UCSD-AML1 (cell line): ENCODE measurements at regions not wholly inside any gene's neighbourhood (a gene's known extent, or its start where the extent isn't known, plus 50 kb on each side); places are given as distances from the start of the nearest gene placed in this dataset.
"Not testable (repeated sequence)": the region's sequence is repeated elsewhere in the genome, so short reads cannot be mapped to it uniquely, and the experiment has no call there.

ENCODE experiments used
- DNase-seq: peaks from one replicate; lab custom pipeline; 2025; ENCODE audit not compliant: unreplicated experiment; lab: John Stamatoyannopoulos, UW

DNA sequence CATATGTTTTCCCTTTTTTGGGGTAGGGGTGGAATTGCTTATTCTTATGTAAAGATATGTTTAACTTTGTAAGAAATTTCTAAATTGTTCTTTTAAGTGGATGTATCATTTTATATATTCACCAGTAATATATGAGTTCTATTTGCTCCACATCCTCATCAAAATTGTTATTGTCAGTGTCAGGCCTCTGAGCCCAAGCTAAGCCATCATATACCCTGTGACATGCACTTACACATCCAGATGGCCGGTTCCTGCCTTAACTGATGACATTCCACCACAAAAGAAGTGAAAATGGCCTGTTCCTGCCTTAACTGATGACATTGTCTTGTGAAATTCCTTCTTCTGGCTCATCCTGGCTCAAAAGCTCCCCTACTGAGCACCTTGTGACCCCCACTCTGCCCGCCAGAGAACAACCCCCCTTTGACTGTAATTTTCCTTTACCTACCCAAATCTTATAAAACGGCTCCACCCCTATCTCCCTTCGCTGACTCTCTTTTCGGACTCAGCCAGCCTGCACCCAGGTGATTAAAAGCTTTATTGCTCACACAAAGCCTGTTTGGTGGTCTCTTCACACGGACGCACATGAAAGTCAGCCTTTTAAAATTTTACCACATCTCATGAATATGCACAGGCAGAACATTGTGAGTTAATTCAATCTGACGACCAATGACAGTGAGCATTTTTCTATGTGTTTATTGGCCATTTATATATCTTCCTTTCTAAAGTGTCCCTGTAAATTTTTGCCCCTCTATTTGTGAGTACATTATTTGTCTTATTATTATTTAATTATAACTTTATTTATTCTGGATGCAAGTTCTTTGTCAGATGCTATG, 176.8 kb downstream of the CDC14C start:
- not testable (repeated sequence) for DNase-seq

DNA sequence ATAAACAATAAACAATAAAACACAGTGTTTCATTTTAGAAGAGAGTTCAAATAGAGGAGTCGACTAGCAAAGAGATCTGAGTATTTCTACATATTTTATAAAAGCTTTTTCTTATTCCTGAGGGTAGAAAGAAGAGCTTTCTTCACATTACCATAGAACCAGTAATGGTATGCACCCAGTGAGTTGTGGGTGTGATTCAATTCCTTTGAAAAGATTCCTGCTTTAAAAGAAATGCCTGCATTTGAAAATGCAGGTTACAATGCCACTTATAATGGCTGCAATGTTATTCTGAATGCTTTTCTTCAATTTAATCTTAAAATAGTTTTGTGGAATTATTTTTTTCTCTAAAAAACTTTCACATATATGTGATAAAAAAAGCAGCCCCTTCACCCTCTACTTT, 178.1 kb downstream of the CDC14C start:
- no peak for DNase-seq

DNA sequence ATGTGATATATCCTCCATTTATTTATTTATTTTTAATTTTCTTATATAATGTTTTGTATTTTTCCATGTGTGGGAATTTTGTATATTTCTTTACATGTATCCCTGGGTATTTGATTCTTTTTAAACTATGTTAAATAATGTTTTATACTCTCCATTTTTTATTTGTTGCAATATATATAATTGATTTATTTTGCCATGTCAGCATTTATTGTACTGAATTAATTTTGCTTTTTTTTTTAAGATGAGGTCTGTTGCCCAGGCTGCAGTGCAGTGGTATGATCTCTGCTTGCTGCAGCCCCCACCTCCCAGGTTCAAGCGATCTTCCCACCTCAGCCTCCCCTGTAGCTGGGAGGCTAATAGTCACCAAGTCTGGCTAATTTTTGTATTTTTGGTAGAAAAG, 187.4 kb downstream of the CDC14C start:
- DNase-seq = no peak

DNA sequence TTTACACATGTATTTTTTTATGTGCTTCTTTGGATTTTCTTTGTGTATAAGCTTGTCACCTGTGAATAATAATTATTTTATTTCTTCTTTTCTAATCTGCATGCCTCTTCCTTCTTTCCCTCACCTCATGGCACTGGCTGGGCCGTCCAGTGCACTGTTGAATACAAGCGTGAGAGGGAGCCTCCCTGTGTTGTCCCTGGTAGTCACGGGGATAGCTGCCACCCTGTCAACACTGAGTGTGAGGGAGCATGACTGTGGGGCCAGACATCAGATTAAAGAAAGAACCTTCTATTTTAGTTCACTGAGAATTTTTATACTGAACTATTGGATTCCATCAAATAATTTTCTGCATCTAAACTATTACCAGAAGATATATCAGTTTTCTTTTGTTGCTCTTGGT, 187.9 kb downstream of the CDC14C start:
- DNase-seq = no peak

DNA sequence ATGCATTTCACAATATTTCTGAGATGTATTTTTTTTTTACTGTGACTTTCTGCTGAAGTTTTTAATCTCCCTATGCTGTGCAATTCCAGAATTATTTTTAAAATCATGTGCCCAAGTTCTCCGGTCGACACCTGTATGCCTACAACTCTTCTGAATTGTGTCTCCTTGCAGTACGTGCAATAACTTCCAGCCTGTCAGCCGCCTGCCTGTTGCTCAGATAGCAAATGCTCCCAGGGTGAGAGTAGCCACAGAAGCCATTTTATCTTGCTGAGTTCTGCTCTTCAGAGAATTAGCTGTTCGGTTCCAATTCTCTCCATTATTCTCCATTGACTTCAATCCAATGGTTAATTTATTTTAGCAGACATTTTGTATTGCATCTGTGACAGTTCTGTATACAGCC, 188.3 kb downstream of the CDC14C start:
- DNase-seq = no peak

DNA sequence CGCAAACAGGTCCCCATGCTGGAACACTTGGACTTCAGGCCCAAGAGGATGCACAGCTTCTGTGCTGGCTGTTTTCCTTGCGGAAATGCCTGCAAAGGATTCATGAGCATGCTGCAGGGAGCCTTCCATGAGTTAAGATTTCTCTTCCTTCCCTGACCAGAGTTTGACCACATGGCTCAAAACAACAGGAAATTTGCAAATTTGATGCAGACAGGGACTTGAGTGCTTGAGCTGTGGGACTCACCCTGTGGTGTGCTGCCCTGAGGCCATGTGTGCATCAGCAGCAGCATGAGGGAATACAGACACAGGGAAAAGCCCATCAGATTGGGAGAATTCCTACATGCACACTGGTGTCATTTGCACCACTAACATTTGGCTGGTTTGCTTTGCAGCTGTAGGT, 195.4 kb downstream of the CDC14C start:
- DNase-seq = no peak

DNA sequence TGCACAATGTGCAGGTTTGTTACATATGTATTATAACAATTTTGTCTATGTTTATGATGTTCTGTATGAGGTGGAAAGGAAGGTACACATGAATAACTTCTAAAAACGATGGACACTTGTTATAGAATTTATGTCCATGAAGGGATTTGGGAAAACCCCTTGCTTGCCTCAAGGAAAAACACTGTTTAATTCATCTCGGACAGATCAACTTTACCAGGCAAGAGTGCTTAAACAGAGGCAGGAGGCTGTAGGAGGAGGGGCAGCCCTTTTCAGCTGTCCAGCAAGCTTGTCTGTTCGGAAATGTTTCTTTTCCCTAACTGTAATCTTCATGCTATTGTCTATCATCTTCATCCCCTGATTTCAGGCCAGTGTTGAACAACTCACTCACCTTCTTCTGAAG, 200.9 kb downstream of the CDC14C start:
- DNase-seq = no peak

DNA sequence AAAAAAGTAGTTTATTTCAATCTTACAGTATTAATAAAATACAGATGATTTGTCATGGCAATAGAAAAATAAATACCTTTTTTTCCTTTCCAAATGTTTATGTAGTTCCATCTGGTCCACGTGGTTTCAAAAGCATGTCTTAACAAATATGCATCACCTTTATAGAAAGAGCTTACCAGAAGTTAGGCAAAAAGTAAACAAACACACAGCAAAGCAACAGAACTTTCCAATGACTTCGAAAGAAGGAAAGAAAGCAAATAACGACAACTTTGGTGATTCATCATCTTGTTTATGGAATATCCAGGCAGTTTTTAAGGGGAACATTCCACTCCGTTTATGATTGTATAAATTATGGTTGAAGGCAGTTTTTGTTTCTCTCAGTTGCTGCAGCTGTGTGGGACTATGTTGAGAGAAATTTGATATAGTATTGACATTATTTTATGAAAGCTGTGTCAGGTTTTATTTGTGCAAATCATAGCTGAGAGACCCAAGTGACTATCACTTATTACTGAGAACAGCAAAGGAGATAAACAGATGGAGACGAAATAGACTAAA, 203.1 kb downstream of the CDC14C start:
- no peak for DNase-seq

DNA sequence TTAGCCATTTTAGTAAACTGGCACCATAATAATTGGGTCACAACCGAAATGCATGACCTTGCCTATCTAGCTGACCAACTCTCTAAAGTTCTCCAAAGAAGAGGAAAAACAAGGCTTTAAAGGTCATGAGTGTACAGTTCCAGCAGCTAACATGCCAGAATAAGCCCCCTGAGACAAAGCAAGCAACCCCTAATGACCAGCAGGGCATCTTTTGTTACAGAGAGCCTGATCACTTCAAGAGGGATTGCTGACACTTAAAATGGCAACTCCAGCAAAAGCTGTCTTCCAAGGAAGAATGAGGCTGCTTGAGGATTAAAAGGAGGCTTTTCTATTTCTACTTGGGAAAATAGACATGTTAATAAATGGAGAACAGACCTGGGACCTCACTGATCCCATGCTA, 213.6 kb downstream of the CDC14C start:
- DNase-seq = no peak

DNA sequence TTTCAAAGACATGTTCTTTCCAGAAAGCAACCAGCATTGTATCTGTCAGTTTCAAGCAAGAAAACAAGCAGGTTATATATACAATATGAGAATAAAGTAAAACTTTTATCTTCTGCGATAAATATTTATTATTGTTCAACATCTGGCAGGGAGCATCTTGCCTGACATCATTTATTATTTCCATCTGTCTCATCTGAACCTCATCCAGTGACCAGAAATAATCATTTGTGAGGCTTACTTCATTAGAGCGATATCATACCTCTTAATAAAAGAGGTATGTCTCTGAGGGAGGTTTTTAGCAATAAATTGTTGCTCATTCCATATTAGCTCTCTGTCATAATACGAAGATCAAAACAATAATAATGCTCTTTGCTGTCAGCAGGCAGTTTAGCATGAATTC, 226.1 kb downstream of the CDC14C start:
- no peak for DNase-seq

DNA sequence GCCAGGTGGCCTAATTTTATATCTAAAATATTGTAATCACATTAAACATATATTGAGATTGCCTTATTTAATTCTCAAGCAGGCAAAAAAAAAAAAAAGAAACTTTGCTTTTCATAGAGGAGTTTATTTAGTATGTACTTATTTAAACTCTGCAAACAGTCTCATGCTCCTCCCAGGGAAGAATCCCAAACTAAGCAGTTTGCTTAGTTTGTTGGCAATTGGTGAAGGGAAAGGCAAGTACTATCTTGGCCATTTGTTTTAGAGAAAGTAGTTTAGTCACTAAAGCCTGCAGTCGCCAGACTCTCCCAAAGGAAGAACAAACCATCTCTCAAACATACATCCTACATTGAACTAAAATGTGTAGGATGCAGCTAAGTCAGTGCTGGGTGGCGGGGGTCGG, 226.8 kb downstream of the CDC14C start:
- DNase-seq = no peak

DNA sequence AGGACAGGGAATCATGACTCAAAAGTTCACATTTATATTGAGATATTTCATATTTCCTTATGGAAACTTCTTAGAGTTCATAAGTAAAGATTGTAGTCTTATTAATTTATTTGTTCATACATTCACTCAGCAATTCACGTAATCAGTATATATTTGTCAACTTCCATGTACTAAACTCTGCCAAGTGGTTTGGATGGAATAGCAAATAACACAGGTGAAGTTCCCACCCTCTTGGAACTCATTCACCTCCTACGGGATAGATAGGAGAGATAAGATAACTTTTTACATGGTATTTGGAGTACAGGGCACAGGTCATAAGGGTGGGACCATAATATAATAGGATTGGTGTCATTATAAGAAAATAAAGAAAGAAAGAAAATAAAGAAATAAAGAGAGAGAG, 234.0 kb downstream of the CDC14C start:
- DNase-seq = no peak

DNA sequence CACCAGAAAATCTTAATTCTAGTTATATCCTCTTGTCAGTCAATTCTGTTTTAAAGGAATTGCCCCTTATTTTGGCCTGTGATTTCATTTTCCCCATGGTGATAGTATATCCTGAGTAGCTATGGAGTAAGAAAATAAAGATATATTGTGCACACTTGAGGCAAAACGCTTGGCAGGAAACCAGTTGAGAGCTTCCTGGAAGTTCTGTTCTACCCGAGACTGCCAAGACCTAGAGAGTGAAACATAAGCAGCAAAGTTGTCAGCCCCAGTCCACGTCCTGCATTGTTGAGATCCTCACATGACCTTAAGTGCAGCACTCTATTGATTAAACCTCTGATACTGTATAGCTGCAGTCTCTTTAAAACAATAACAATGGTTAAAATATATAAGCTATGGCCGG, 235.2 kb downstream of the CDC14C start:
- DNase-seq = no peak

DNA sequence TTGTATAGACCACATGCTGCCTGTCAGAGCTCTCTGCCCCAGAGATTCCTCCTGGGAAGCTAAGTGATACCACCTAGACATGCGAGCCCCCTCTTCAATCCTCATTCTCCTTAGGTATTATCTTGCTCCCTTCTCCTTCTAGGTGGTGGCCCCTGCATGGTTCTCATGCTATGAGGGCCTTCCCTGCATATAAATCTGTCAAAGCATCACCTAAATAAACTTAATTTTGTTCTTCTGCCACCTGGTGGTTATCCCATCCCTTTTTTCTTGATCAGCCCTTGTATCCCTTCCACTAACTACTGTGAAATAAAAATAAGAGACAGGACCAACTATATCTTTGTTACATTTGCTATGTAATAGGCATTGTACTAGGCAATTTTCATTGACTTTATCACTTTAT, 242.1 kb downstream of the CDC14C start:
- DNase-seq = no peak

DNA sequence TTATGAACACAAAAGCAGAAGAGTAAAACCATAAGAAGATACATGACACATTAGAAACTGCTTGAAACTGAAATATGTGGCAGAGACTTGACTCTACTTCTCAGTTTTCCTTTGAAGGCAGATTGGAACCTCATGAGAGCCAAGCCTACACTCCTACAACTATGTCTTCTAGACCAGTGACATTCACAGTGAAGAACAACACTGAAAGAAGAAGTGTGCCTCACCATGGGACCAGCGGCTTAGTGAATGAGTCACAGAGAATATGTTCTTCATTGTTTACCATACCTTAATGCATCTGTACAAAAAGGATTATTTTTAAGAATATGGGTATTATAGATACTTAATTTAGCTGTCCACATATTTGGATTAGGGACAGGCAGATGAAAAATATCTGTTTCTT, 248.3 kb downstream of the CDC14C start:
- DNase-seq = no peak

DNA sequence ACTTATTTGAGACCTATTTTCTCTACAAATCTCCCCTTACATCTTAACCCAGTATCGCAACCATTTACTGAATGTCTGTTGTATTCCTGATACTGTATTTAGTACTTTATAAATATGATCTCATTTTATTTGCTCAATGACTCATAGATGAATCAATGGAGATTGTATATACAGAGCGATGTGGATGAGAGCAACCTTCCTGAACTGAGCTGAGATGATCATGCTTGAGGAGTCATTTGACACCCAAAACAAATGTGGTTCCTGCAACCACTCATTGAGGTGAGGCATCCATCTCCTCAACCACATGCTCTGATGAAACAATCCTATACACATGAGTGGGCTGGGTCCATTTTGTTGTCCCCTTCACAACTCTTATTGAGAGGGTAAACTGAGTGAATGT, 250.0 kb downstream of the CDC14C start:
- DNase-seq = no peak

DNA sequence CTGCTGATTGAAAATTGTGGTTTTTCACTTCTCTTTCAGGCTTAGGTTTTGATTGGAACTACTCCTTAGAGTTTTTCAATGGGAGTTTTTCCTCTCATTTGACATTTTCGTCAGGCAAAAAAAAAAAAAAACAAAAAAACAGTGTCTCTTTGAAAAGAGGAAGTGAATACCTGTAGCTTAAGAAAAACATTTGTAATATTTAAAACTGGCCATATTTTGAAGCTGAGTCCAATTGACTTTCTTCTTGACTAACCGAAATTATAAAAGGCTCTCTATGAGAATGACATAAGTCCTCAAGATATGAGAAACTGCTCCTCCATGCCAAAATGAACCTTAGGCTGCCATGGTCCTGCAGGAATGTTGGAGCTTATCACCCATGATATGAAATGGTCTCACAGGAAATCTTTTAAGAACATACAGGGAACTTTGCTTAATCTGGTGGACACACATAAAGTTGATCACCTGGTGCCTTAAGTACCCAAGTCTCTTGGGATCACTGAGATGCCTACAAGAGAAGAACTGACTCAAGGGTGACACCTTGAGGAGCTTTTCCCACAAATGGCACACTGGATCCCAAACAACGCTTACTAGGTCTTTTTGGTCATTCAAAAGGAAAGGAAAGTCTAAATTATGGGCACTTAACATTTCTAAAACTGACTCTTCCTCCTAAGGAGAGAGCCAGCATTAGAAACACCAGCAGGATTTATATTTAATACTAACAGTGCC, 263.4 kb downstream of the CDC14C start:
- DNase-seq = no peak

DNA sequence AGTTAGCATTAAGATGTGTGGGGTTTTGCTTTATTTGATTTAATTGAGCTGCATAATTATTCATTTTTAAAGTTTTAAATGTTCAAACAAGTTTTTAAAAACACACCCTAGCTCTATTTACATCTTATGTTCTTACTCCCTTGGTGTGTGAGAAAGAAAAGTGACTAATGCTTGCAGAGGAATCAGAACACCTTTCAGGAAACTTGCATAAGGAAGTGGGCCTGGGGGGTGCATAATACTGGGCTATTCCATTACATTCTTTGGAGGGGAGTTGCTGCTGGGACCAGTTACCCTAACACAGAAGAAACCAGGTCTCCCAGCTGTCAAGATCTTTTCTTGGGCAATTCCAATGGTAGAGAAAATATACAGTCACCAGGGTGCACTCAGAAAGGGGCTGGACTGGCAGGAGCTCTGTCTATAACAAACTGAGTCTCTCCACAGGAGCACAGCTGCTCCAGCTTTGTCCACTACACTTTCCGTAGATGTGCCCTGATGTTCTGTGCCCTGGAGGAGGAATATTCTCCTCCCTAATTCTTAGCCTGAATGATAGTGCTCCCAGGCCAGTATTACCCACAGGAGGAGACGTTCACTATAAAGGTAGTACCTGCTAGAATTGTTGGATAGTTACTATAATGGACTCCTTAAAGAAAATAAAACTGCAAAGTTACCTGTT, 304.2 kb downstream of the CDC14C start:
- DNase-seq = no peak

DNA sequence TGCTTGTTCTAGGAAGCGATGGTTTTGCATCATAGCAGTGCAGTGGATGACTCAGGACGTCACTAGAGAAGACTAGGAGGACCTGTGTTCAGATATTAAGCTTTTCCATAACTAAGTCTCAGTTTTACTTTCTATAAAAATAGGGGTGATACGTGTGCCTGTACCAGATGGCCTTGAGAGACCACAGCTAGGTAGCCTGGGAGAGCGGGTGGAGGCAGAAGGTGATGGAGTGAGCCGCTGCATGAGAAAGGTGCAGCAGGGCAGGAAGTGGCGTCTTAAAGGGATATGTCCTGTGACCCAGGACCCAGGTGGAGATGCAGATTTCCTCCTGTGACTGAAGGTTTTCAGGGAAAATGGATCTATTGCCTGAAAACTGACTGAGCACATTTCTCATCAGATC, 304.9 kb downstream of the CDC14C start:
- no peak for DNase-seq

DNA sequence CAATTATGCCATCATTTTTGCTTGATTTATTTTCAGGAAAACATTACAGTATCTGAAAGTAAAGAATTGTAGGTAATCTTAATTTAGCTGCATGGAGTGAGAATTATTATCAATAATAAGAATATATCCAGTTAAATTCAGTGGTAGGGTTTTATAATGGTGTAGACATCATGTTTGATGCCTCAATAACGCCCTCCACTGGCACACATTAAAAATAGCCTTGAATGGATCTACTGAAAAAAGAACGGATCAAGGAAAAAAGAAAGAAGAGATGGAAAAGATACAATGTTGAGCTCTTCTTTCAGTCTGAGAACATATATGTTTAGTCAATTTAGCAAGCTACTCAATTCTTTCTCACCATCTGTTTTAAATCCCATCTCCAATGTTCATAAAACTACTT, 319.2 kb downstream of the CDC14C start:
- no peak for DNase-seq

DNA sequence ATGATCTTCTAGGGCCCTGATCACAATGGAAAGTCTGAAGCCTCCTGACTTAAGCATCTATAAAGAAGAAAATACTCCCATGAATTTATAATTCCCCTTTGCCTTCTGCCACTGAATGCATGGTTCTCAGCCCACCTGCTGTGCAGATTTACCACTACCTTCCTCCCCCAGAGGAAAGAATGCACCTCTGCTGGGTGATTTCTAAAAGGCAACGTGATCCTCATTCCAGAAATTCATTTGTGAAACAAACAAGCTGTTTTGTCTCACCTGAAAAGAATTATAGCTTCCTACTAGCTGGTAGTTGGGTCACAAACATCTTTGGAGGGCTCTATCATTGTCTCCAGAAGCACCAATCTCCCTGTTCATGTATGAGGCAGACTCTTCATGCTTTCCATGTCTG, 320.2 kb downstream of the CDC14C start:
- DNase-seq = no peak

DNA sequence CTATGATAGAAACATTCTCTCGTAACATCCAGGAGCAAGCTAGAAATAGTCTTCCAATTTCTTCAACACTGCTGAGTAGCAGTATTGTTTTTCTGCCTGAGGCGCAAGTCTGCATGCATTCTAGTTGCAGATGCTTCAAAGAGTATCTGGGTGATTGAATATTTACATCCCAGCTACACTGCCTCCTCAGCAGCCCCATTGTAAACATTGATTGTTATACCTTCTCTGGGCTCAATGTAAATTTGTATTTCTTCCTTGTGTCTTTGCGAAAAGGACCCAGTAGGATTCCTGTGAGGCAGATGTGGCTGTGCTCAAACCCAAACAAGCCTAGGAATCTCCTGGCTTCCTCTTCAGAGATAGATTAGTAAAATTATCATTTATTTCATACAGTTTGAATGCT, 320.7 kb downstream of the CDC14C start:
- no peak for DNase-seq
